Body of pancreas (tissue), 4 donors: ENCODE measurements at regions not wholly inside any gene's neighbourhood (a gene's known extent, or its start where the extent isn't known, plus 50 kb on each side); places are given as distances from the start of the nearest gene placed in this dataset.
"Not testable (repeated sequence)": the region's sequence is repeated elsewhere in the genome, so short reads cannot be mapped to it uniquely, and the experiment has no call there.

Experiments used
- ATAC-seq: fragments of 150-250 bp; one replicate; pipeline ENCODE4 v1.9.1; 2016
- DNase-seq, 4 donors: peaks; one replicate each; pipeline ENCODE4 v3.0.0-alpha.2; 2019
- H3K27ac ChIP-seq, 4 donors: fragments of 200-600 bp; sonication (generic); 1 replicate in 3 of 4; 2 replicates in 1 of 4; pipeline versions ENCODE4 v1.5.1 to v1.6.1; 2016 to 2019; ENCODE audit warnings: mild to moderate bottlenecking in 1 of 4, mixed read lengths in 1 of 4, moderate library complexity in 1 of 4
- H3K27me3 ChIP-seq, 2 donors: fragments of 200-600 bp; sonication (generic); one replicate each; pipeline ENCODE4 v1.6.0; 2016; ENCODE audit warnings: mild to moderate bottlenecking in 1 of 2
- H3K36me3 ChIP-seq, 2 donors: fragments of 200-600 bp; sonication (generic); replicated peaks in 1 of 2; 2 replicates each; pipeline ENCODE4 v1.5.1; 2016; ENCODE audit warnings: low read depth in 2 of 2; ENCODE audit not compliant: insufficient read depth in 1 of 2
- H3K4me1 ChIP-seq: fragments of 200-600 bp; sonication (generic); one replicate; pipeline ENCODE4 v1.6.0; 2016
- H3K4me3 ChIP-seq, 2 donors: fragments of 200-600 bp; sonication (generic); 1 replicate in 1 of 2; 2 replicates in 1 of 2; pipeline ENCODE4 v1.5.1; 2016 to 2019
- H3K9me3 ChIP-seq, 3 donors: fragments of 200-600 bp; sonication (generic); 1 replicate in 2 of 3; 2 replicates in 1 of 3; pipeline ENCODE4 v1.5.1; 2016
- CTCF ChIP-seq, 7 experiments: fragments of 450-650 bp in 4 of 7; fragments of 200-600 bp in 3 of 7; sonication (generic) in 3 of 7; IDR thresholded peaks; one replicate each; pipeline ENCODE4 v1.5.1; 2016 to 2019; ENCODE audit warnings: antibody characterized with exemption in 7 of 7
- POLR2A ChIP-seq, 3 donors: fragments of 450-650 bp; IDR thresholded peaks; one replicate each; pipeline ENCODE4 v1.6.1; 2016; ENCODE audit warnings: antibody characterized with exemption in 3 of 3, mild to moderate bottlenecking in 2 of 3
- WGBS, 2 donors: methylation state at CpG; one replicate each; pipeline ENCODE4 v1.1.5; 2017; 5-methylcytosine and 5-hydroxymethylcytosine counted together
- intact Hi-C: fragments of 100-400 bp; cut with DNase I; formaldehyde crosslinking; loops from one replicate; pipeline ENCODE4 v1.15.1; 2023

- Histone ChIP-seq H3K27ac (no peak overlapping the region), H3K9me3 (no peaks in the 10 kb centered on the region), H3K27me3 (no peaks in the 10 kb centered on the region), H3K4me3 (no peak overlapping the region), H3K4me1 (peaks cover 7% of the 10 kb centered on the region), H3K36me3 (no peaks in the 10 kb centered on the region)
- no peak for TF ChIP-seq POLR2A (IDR thresholded peaks at IDR 0.05)
- TF ChIP-seq CTCF (IDR thresholded peaks at IDR 0.05), result no peak
- intact Hi-C loops, result no loop called here
- DNase-seq (no peak), ATAC-seq (no peak)
- WGBS, 2 donors, result 85 to 89% methylated on average over 7 of the region's 7 CpGs
Observed at GRCh38 chr1:8151647-8152046, 125.5 kb upstream of the ERRFI1 start.

GRCh38 chr1:8149756-8150155 lies 123.6 kb upstream of the ERRFI1 start:
- H3K4me3 ChIP-seq, ATAC-seq, H3K9me3 ChIP-seq, H3K27me3 ChIP-seq, H3K4me1 ChIP-seq, intact Hi-C loops, H3K27ac ChIP-seq, DNase-seq, H3K36me3 ChIP-seq: not testable (repeated sequence)
- WGBS, 2 donors, result 86 to 88% methylated on average over 7 of the region's 7 CpGs

- TF ChIP-seq CTCF (IDR thresholded peaks at IDR 0.05) (no peak), POLR2A (IDR thresholded peaks at IDR 0.05) (no peak)
- intact Hi-C loops, result no loop called here
Observed at GRCh38 chr1:8147956-8148355, 121.8 kb upstream of the ERRFI1 start.

GRCh38 chr1:8146257-8146855 lies 120.2 kb upstream of the ERRFI1 start:
- 90% methylated on average over 9 to 11 of the region's 11 CpGs for WGBS, 2 donors
- DNase-seq, result no peak
- intact Hi-C loops, result no loop called here
- TF ChIP-seq CTCF (IDR thresholded peaks at IDR 0.05), result no peak
- no peak overlapping the region for H3K4me3 ChIP-seq
- no peak for ATAC-seq
- no peak overlapping the region for H3K27ac ChIP-seq
- no peaks in the 10 kb centered on the region for H3K27me3 ChIP-seq
- H3K9me3 ChIP-seq, result no peaks in the 10 kb centered on the region
- no peaks in the 10 kb centered on the region for H3K4me1 ChIP-seq
- H3K36me3 ChIP-seq, result no peaks in the 10 kb centered on the region

More at GRCh38 chr1:8147956-8148355, 121.8 kb upstream of the ERRFI1 start:
- H3K27me3 ChIP-seq, result no peaks in the 10 kb centered on the region
- 62 to 65% methylated on average over 1 of the region's 1 CpG for WGBS, 2 donors
- no peaks in the 10 kb centered on the region for H3K9me3 ChIP-seq
- no peaks in the 10 kb centered on the region for H3K4me1 ChIP-seq
- peak; percentile 51 for ATAC-seq
- H3K36me3 ChIP-seq, result no peaks in the 10 kb centered on the region
- no peak for DNase-seq
- no peak overlapping the region for H3K4me3 ChIP-seq
- H3K27ac ChIP-seq, result peak overlapping the region in 1 of 4 donors; percentile 50

- DNase-seq (no peak), ATAC-seq (no peak)
- H3K36me3 ChIP-seq, result no peaks in the 10 kb centered on the region
- intact Hi-C loops, result no loop called here
- WGBS, 2 donors, result 74 to 86% methylated on average over 8 of the region's 8 CpGs
- H3K27ac ChIP-seq, result no peak overlapping the region
- H3K4me3 ChIP-seq, result no peak overlapping the region
- H3K27me3 ChIP-seq, result no peaks in the 10 kb centered on the region
- TF ChIP-seq POLR2A (IDR thresholded peaks at IDR 0.05), result no peak
- no peak for TF ChIP-seq CTCF (IDR thresholded peaks at IDR 0.05)
- no peaks in the 10 kb centered on the region for H3K4me1 ChIP-seq
- H3K9me3 ChIP-seq, result no peaks in the 10 kb centered on the region
Observed at GRCh38 chr1:8145545-8146202, 119.6 kb upstream of the ERRFI1 start.
